SH-SY5Y (cell line): ENCODE measurements at regions not wholly inside any gene's neighbourhood (a gene's known extent, or its start where the extent isn't known, plus 50 kb on each side); places are given as distances from the start of the nearest gene placed in this dataset.

Source experiments
- GATA2 ChIP-seq: IDR thresholded peaks from 2 replicates; pipeline ENCODE4 v1.6.1; 2011; ENCODE audit warnings: mild to moderate bottlenecking, low read depth, low read length
- GATA3 ChIP-seq: IDR thresholded peaks from 2 replicates; pipeline ENCODE4 v1.6.1; 2011; ENCODE audit warnings: low read depth, mild to moderate bottlenecking, low read length, moderate library complexity

DNA sequence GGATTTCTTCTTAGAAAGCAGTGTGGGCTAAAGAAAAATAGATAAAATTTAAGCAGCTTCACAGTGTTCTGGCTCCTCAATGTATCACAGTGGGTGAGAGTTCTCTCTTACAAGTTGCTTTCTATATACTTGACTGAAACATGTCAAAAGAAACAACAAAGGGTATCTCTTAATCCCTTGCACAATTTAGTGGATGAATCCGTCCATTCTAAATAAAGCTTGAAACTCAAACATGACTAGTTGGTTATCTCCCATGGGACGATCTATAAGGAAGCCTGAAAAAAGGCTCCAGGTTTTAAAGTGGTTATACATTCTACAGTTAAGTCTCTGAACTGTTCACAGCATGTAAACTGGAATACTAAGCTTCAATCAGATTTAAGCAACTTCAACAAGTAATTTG lies 993.1 kb upstream of the CNTN5 start:
- TF ChIP-seq GATA2: no peak
- TF ChIP-seq GATA3: no peak

DNA sequence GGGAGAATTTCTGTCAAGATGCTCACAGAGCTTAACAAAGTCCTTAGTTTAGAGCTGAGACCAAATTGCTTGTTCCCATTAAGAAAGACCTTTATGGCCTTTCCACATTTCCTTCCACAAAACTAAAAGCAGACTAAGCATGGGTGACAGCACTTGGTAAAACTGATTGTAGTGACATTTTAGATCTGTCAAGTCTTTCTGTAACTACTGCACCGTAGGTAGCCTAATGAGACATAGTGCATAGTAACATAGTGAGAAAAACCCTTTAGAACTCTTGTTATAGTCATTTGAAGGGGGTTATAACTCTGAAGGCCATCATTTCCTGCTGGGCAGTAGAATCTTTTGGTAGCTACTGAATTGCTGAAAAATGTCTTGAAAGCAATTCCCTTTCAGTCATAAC lies 990.9 kb upstream of the CNTN5 start:
- TF ChIP-seq GATA3 (no peak), GATA2 (no peak)

DNA sequence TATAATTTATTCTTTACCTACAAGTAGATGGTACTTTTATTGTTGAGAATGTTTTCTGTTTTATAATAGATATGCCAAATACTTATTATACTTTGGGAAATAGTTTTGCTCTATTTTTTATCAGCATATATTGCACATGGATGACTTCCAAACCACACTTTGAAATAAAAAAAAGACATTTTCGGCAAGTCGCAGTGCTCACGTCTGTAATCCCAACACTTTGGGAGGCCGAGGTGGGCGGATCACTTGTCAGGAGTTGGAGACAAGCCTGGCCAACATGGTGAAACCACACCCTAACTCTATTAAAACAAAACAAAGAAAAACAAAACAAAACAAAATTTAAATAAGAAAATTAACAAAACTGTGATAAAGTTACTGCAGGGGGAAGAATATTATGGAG lies 983.9 kb upstream of the CNTN5 start:
- TF ChIP-seq GATA3 (no peak), GATA2 (no peak)

DNA sequence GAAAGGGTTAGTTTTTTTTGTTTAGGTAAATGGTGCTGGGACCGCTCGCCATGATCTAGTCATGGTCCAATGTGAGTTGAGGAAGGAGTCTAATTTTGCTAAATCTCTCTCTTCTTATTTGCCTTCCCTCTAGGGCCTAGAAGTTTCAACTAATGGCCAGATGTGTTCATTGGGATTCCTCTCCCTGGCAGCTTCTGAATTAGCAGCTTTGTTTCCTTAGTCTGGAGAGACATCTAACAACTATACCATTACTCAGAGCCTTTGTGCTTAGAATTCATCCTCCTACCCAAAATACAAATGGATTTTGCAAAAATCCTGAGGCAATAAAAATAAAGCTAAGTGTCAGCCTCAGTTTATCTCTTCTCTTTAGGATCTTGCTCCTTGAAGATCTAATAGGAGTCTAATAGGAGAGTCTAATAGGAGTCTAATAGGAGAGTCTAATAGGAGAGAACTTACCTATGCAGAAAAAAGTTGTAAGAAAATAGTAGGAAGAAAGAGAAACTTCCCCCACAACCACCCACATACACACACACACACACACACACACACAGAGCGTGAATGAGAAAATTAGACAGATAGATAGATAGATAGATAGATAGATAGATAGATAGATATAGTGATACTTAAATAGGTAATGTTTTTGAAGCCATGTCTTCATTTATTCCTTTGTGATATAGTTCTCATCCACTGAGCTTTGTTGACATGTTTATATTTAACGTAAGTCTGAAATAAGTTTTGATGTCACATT lies 980.5 kb upstream of the CNTN5 start:
- TF ChIP-seq GATA3 (no peak), GATA2 (no peak)

DNA sequence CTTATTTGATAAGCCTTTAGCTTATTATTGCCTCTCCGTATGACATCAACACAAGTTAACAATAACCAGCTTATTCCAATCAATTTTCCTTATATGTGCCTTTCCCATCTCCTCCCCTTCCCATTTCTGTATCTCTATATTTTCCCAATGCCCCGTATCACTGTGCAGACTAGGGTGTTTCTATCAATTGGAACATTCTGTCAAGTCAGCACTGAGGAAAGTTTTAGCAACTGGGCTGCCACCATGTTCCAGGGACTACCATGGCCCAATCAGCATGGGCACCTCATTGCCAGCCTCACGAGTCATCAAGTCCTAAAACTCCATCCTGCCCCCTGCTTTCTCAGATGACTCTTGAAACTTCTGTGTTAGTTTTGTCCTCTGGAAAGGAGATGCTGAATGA lies 973.1 kb upstream of the CNTN5 start:
- TF ChIP-seq GATA3 (no peak), GATA2 (no peak)

DNA sequence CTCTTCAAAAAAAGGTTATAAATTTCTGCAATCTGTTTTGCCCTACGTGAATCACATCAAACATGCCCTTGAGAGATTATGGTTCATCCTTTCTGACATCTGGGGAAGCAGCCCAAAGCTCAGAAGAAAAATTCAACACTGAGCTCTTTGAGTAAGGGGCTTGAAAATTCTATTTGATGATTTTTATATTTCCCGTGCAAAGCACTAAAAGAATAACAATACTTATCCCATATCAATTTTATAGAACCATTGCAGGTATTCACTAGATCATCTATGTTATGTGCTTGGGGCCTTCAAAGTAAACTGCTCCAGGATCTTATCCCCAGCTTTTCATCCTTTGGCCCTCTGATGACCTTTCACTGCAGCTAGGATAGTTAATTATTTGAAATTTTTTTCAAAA lies 966.9 kb upstream of the CNTN5 start:
- TF ChIP-seq GATA3 (no peak), GATA2 (no peak)

DNA sequence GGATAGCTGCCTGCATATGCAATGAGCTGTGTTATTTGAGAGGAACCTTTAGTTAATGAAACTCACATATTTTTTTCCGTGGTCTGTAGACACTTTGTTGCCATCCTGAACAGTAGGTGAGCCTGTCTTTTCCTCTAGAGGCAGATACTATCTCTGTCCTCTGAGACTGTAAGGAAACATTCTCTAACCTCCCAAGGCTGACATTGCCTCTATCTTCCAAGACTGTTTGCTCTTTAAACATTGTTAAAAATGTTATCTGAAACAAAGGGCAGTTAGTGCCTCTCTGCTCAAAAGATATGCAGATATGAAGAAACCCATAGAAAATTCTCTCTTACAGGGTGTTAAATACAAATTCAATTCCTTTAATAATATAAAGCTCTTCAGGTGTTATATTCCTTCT lies 963.8 kb upstream of the CNTN5 start:
- TF ChIP-seq GATA3 (no peak), GATA2 (no peak)

DNA sequence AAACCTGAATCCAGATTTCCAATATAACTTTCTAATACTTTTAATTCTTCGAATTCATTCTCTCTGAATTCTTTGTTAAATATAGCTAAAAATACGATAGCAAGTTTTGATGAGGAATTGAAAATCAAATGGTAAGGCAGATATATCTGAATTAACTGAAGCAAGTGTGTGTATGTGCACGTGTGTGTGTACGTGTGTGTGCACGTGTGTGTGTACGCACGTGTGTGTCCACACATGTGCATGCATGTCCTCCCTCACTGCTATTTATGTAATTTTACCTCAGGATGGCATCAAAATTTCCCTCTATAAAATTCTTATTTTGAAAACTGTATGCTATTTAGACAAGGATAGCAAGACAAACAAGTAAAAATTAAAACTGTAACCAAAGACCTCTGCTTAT lies 961.3 kb upstream of the CNTN5 start:
- TF ChIP-seq GATA2 (no peak), GATA3 (no peak)

DNA sequence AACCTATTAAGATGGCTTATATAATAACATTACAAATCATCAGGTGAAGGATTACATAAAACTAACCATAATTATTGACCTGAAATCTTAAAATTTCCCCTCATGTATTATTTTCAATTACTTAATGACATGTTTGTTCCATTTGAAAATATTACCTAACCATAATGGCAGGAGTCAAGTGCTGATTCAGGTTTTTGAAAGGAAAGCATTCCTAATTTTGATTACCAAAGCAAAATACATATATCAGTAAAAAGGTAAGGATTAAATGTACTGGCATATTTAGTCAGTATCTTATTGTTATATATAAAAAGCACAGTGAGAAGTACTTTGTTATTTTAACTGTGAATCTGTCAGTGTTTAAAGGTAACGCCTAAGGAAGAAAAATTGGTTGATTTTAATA lies 960.0 kb upstream of the CNTN5 start:
- no peak for TF ChIP-seq GATA2

DNA sequence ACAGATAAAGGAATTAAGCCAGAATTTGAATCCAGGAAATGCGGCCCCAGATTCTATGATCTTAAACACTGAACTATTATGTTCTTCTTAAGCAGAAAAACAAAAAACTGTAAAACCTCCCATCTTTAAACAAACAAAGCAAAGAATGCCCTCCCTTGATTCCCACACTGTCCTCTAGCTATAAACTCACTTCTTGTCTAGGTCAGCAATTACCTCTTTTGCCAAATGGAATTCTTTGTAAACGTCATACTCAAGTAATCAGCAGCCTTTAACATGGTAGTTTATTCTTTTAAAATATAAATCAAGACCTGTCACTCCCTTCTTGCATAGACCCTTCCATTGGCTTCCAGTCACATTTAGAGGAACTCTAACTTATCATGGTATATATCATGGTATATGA lies 958.9 kb upstream of the CNTN5 start:
- no peak for TF ChIP-seq GATA2
- no peak for TF ChIP-seq GATA3

DNA sequence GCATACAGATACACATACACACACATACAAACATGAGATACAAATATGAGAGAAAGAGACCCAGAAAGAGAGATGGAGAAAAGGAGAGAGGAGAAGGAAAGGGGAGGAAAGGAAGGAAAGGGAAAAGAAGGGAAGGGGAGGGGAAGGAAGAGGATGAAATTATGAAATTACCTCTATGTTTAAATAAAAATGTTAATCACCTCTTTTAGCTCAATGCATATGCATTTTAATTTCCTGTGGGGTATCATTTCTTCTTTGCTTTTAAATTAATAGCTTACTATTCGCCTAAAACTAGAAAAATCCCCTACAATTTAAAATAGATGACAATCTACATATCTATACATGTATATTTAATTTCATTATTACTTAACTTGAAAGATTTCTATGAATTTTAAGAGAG lies 958.0 kb upstream of the CNTN5 start:
- TF ChIP-seq GATA2 (no peak), GATA3 (no peak)

DNA sequence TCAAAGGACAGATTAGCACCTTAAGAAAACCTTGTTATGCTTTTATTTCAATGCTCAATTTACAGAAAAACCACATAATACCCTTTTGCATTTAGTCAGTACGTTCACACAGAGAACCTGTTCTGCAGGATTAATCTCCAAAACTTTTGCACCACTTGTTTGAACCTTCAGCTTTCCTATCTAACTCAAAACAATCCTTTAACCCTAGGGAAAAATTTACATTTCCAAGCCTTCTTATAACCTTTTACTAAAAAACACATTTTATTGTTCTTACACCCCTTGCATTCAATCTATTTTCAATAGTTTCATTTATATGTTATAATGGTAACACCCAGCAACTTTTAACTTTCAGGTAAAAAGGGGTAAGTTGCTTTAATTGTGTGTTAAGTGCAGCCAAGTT lies 952.5 kb upstream of the CNTN5 start:
- TF ChIP-seq GATA2 (no peak), GATA3 (no peak)

DNA sequence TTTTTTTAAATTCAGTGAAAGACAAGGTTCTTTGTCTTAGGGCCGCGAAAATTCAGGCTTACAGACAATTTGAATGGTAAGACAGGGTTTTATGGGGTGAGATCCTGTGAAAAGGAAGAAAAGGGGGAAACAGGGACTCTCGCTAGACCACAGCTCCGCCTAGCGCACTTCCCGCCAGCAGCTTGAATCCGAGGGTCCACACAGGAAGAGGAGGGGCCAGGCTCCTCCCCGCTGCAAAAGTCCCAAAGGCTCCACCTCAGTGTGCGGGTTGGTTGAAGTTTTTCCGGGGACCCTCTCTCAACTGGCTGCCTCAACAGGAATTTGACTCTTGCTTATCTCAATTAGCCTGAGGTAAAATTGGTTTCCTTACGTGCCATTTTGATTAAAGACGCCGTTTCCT lies 950.9 kb upstream of the CNTN5 start:
- no peak for TF ChIP-seq GATA3
- no peak for TF ChIP-seq GATA2

DNA sequence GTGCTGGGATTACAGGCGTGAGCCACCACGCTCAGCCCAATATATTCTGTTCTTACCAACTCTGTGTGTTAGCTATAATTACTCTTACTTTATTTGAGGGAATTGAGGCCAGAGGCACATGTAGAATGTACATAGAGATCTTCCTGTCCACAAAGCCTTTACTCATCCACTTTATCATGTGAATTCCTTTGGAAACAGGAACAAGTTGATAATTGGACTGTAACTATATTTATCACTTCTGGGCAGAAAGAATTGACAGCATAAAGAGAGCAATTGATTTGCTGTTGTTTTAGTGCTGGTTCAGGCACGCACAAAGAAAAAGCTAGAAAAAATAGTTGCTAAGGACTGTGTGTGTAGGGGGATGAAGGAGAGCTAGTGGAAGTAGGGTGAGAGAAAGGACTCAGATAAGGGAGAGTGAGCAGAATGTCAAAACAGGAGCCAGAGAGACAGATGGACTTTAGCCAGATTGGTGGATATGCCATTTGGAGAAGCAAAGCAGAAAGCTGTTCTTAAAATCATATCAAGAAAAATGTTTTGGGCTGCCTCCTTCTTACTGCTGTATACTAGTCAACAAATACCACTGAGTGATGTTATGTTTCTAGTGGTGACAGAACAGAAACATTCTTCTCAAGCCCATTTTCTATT lies 929.8 kb upstream of the CNTN5 start:
- TF ChIP-seq GATA3 (no peak), GATA2 (no peak)

DNA sequence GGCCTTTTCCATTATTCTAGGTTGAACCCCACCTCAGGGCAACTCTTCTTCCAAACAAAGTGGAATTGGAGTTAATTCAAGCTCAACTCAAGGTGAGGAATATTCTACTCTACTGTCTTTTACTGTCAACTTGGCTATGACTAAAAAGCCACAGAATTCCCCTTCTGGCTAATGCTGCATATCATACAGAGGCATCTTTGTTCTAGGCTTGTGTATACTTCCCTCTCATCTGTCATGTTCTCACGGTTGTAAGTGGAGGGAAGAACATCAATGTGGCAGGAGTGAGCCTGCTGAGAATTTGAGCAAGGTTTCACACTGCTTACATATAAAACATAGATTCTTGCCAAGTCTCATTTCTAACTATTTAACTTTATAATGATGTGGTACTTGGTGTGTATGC lies 921.4 kb upstream of the CNTN5 start:
- no peak for TF ChIP-seq GATA2
- no peak for TF ChIP-seq GATA3
